Fibroblast of lung (primary cell): ENCODE measurements at regions not wholly inside any gene's neighbourhood (a gene's known extent, or its start where the extent isn't known, plus 50 kb on each side); places are given as distances from the start of the nearest gene placed in this dataset.

Experiments
- DNase-seq, 2 donors: peaks; one replicate each; pipeline versions ENCODE4 v3.0.0 to v3.0.0-alpha.2; 2010; ENCODE audit warnings: low read depth in 2 of 2
- H2AFZ ChIP-seq: 2 replicates; pipeline ENCODE4 v1.5.1; 2012; ENCODE audit warnings: low read length, control low read depth, inconsistent platforms
- H3K27ac ChIP-seq: 2 replicates; pipeline ENCODE4 v1.5.1; 2011; ENCODE audit warnings: low read length, control low read depth; ENCODE audit not compliant: insufficient read depth
- H3K27me3 ChIP-seq: 2 replicates; pipeline ENCODE4 v1.5.1; 2011; ENCODE audit warnings: mild to moderate bottlenecking, low read length; ENCODE audit not compliant: control insufficient read depth, insufficient read depth
- H3K36me3 ChIP-seq: 2 replicates; pipeline ENCODE4 v1.5.1; 2011; ENCODE audit warnings: low read length; ENCODE audit not compliant: control insufficient read depth, insufficient read depth
- H3K4me1 ChIP-seq: 2 replicates; pipeline ENCODE4 v1.5.1; 2011; ENCODE audit warnings: low read length; ENCODE audit not compliant: control insufficient read depth, insufficient read depth; ENCODE audit errors: extremely low read depth
- H3K4me2 ChIP-seq: 2 replicates; pipeline ENCODE4 v1.5.1; 2011; ENCODE audit warnings: low read length, control low read depth; ENCODE audit not compliant: insufficient read depth; ENCODE audit errors: extremely low read depth
- H3K4me3 ChIP-seq, 4 experiments: fragments of 200-600 bp in 1 of 4; sonication (generic) in 1 of 4; replicated peaks in 1 of 4; 2 replicates each; pipeline ENCODE4 v1.5.1; 2011 to 2016; ENCODE audit warnings: low read length in 4 of 4, low read depth in 3 of 4, mild to moderate bottlenecking in 3 of 4, control low read depth in 2 of 4, inconsistent platforms in 1 of 4, mixed read lengths in 1 of 4; ENCODE audit not compliant: insufficient read depth in 1 of 4; ENCODE audit errors: control extremely low read depth in 1 of 4
- H3K79me2 ChIP-seq: 2 replicates; pipeline ENCODE4 v1.5.1; 2012; ENCODE audit warnings: mild to moderate bottlenecking, low read length, inconsistent platforms; ENCODE audit not compliant: control insufficient read depth, insufficient read depth
- H3K9ac ChIP-seq: 2 replicates; pipeline ENCODE4 v1.5.1; 2011; ENCODE audit warnings: mild to moderate bottlenecking, low read length, control low read depth; ENCODE audit not compliant: insufficient read depth
- H3K9me3 ChIP-seq: 2 replicates; pipeline ENCODE4 v1.5.1; 2012; ENCODE audit warnings: low read depth, low read length; ENCODE audit not compliant: control insufficient read depth, insufficient read depth
- H4K20me1 ChIP-seq: 2 replicates; pipeline ENCODE4 v1.5.1; 2011; ENCODE audit warnings: low read length; ENCODE audit not compliant: control insufficient read depth, insufficient read depth; ENCODE audit errors: extremely low read depth
- CTCF ChIP-seq, 2 donors: IDR thresholded peaks in 1 of 2; conservative IDR thresholded peaks in 1 of 2; 1 replicate in 1 of 2; 2 replicates in 1 of 2; pipeline ENCODE4 v1.5.1; 2011 to 2012; ENCODE audit warnings: low read length in 2 of 2, control low read depth in 1 of 2, inconsistent platforms in 1 of 2, low read depth in 1 of 2, mild to moderate bottlenecking in 1 of 2
- EZH2 ChIP-seq: IDR thresholded peaks from 2 replicates; pipeline ENCODE4 v1.5.1; 2012; ENCODE audit warnings: low read length, control low read depth, mild to moderate bottlenecking; ENCODE audit errors: missing control alignments

- Histone ChIP-seq H3K79me2 (no peaks in the 10 kb centered on the region), H2AFZ (no peak overlapping the region), H3K4me2 (no peak overlapping the region), H3K36me3 (no peaks in the 10 kb centered on the region), H3K4me3 (no peak overlapping the region), H3K27ac (no peak overlapping the region), H3K9ac (no peak overlapping the region), H3K4me1 (no peaks in the 10 kb centered on the region), H4K20me1 (no peaks in the 10 kb centered on the region), H3K27me3 (no peaks in the 10 kb centered on the region), H3K9me3 (no peaks in the 10 kb centered on the region)
- TF ChIP-seq CTCF (conservative IDR thresholded peaks at IDR 0.05 in 1 of 2, IDR thresholded peaks at IDR 0.05 in 1 of 2; ENCODE audit: low read depth in 1 of 2, low read length in 2 of 2) (no peak), EZH2 (no peak)
- DNase-seq: no peak
Observed at GRCh38 chr1:164250365-164250764, 308.6 kb upstream of the PBX1 start.

- no peak overlapping the region for H3K9ac ChIP-seq
- H3K27me3 ChIP-seq: no peaks in the 10 kb centered on the region
- no peak overlapping the region for H2AFZ ChIP-seq
- no peaks in the 10 kb centered on the region for H3K36me3 ChIP-seq
- no peak overlapping the region for H3K27ac ChIP-seq
- H4K20me1 ChIP-seq: no peaks in the 10 kb centered on the region
- no peaks in the 10 kb centered on the region for H3K79me2 ChIP-seq
- no peak for DNase-seq
- no peak overlapping the region for H3K4me2 ChIP-seq
- TF ChIP-seq CTCF (conservative IDR thresholded peaks at IDR 0.05 in 1 of 2, IDR thresholded peaks at IDR 0.05 in 1 of 2; ENCODE audit: low read depth in 1 of 2, low read length in 2 of 2) (no peak), EZH2 (no peak)
- H3K4me3 ChIP-seq: no peak overlapping the region
- H3K4me1 ChIP-seq: no peaks in the 10 kb centered on the region
- no peaks in the 10 kb centered on the region for H3K9me3 ChIP-seq
Observed at GRCh38 chr1:164256456-164256855, 302.5 kb upstream of the PBX1 start.

- Histone ChIP-seq H3K27ac (no peak overlapping the region), H3K36me3 (no peaks in the 10 kb centered on the region), H3K27me3 (no peaks in the 10 kb centered on the region), H3K79me2 (no peaks in the 10 kb centered on the region), H3K9ac (no peak overlapping the region), H2AFZ (no peak overlapping the region), H3K4me1 (no peaks in the 10 kb centered on the region), H4K20me1 (no peaks in the 10 kb centered on the region), H3K4me3 (no peak overlapping the region), H3K4me2 (no peak overlapping the region), H3K9me3 (no peaks in the 10 kb centered on the region)
- TF ChIP-seq CTCF (conservative IDR thresholded peaks at IDR 0.05 in 1 of 2, IDR thresholded peaks at IDR 0.05 in 1 of 2; ENCODE audit: low read depth in 1 of 2, low read length in 2 of 2) (no peak), EZH2 (no peak)
- no peak for DNase-seq
Observed at GRCh38 chr1:164261691-164262240, 297.2 kb upstream of the PBX1 start.
